NT2/D1 (cell line): ENCODE measurements at regions not wholly inside any gene's neighbourhood (a gene's known extent, or its start where the extent isn't known, plus 50 kb on each side); places are given as distances from the start of the nearest gene placed in this dataset.
A peak's percentile ranks its signal among the peaks of the same experiment; 100 is the strongest.

Source experiments
- DNase-seq: peaks from one replicate; pipeline ENCODE4 v3.0.0-alpha.2; 2011; ENCODE audit warnings: low read depth, low spot score
- H3K27me3 ChIP-seq: 2 replicates; pipeline ENCODE4 v1.6.0; 2011; ENCODE audit warnings: mild to moderate bottlenecking; ENCODE audit not compliant: insufficient read length, insufficient read depth
- H3K36me3 ChIP-seq: 2 replicates; pipeline ENCODE4 v1.6.1; 2011; ENCODE audit warnings: mild to moderate bottlenecking, low read length, mixed read lengths; ENCODE audit not compliant: insufficient read depth, insufficient read length
- H3K4me1 ChIP-seq: 2 replicates; pipeline ENCODE4 v1.5.1; 2011; ENCODE audit not compliant: insufficient read depth, insufficient read length
- H3K4me3 ChIP-seq: 2 replicates; pipeline ENCODE4 v1.5.1; 2011; ENCODE audit warnings: low read depth; ENCODE audit not compliant: insufficient read length
- H3K9ac ChIP-seq: 2 replicates; pipeline ENCODE4 v1.6.0; 2011; ENCODE audit warnings: low read depth; ENCODE audit not compliant: insufficient read length
- H3K9me3 ChIP-seq: 2 replicates; pipeline ENCODE4 v1.5.1; 2011; ENCODE audit warnings: mild to moderate bottlenecking, low read length; ENCODE audit not compliant: insufficient read depth
- SUZ12 ChIP-seq: IDR thresholded peaks from 2 replicates; pipeline ENCODE4 v1.6.1; 2011; ENCODE audit not compliant: insufficient read length, insufficient read depth; ENCODE audit errors: extremely low read depth
- YY1 ChIP-seq: IDR thresholded peaks from 2 replicates; pipeline ENCODE4 v1.6.1; 2011; ENCODE audit not compliant: insufficient read length, insufficient read depth
- ZNF274 ChIP-seq: IDR thresholded peaks from 2 replicates; pipeline ENCODE4 v1.6.1; 2011; ENCODE audit warnings: mild to moderate bottlenecking, low read depth, low read length

GRCh38 chr7:32242436-32242835 is 172.2 kb upstream of the PDE1C start:
- H3K36me3 ChIP-seq: no peaks in the 10 kb centered on the region
- H3K9ac ChIP-seq: no peak overlapping the region
- no peak overlapping the region for H3K4me3 ChIP-seq
- H3K9me3 ChIP-seq: no peaks in the 10 kb centered on the region
- H3K4me1 ChIP-seq: no peaks in the 10 kb centered on the region
- no peaks in the 10 kb centered on the region for H3K27me3 ChIP-seq
- no peak for TF ChIP-seq YY1
- TF ChIP-seq ZNF274: no peak
- TF ChIP-seq SUZ12: no peak
- DNase-seq: no peak

- no peak overlapping the region for H3K4me3 ChIP-seq
- no peak overlapping the region for H3K9ac ChIP-seq
- H3K4me1 ChIP-seq: no peaks in the 10 kb centered on the region
- H3K9me3 ChIP-seq: no peaks in the 10 kb centered on the region
- H3K27me3 ChIP-seq: no peaks in the 10 kb centered on the region
- no peaks in the 10 kb centered on the region for H3K36me3 ChIP-seq
- DNase-seq: no peak
- TF ChIP-seq SUZ12: no peak
- no peak for TF ChIP-seq ZNF274
- TF ChIP-seq YY1: no peak
These were observed 171.4 kb upstream of the PDE1C start for GRCh38 chr7:32241636-32242035.

GRCh38 chr7:32239764-32240163 is 169.6 kb upstream of the PDE1C start:
- Histone ChIP-seq H3K4me1 (no peaks in the 10 kb centered on the region), H3K27me3 (no peaks in the 10 kb centered on the region), H3K9me3 (peaks cover 4% of the 10 kb centered on the region), H3K4me3 (no peak overlapping the region), H3K36me3 (no peaks in the 10 kb centered on the region), H3K9ac (no peak overlapping the region)
- DNase-seq: no peak
- TF ChIP-seq SUZ12 (no peak), ZNF274 (no peak), YY1 (no peak)

GRCh38 chr7:32228601-32229000 is 158.4 kb upstream of the PDE1C start:
- H3K4me1 ChIP-seq: peaks cover 3% of the 10 kb centered on the region
- TF ChIP-seq YY1 (no peak), SUZ12 (no peak), ZNF274 (no peak)
- no peaks in the 10 kb centered on the region for H3K36me3 ChIP-seq
- no peak overlapping the region for H3K4me3 ChIP-seq
- H3K9me3 ChIP-seq: peaks cover 6% of the 10 kb centered on the region; the same call in 1 of the 2 replicates
- H3K27me3 ChIP-seq: no peaks in the 10 kb centered on the region
- H3K9ac ChIP-seq: peak overlapping the region; percentile 14
- no peak for DNase-seq

- Histone ChIP-seq H3K9ac (no peak overlapping the region), H3K4me1 (peaks cover 3% of the 10 kb centered on the region), H3K9me3 (peaks cover 6% of the 10 kb centered on the region; the same call in 1 of the 2 replicates), H3K27me3 (no peaks in the 10 kb centered on the region), H3K4me3 (no peak overlapping the region), H3K36me3 (no peaks in the 10 kb centered on the region)
- no peak for DNase-seq
- no peak for TF ChIP-seq YY1
- no peak for TF ChIP-seq SUZ12
- no peak for TF ChIP-seq ZNF274
These were observed 157.5 kb upstream of the PDE1C start for GRCh38 chr7:32227746-32228145.

- Histone ChIP-seq H3K36me3 (no peaks in the 10 kb centered on the region), H3K4me1 (peaks cover 3% of the 10 kb centered on the region), H3K4me3 (no peak overlapping the region), H3K27me3 (no peaks in the 10 kb centered on the region), H3K9me3 (peaks cover 6% of the 10 kb centered on the region; the same call in 1 of the 2 replicates), H3K9ac (no peak overlapping the region)
- TF ChIP-seq YY1 (no peak), SUZ12 (no peak), ZNF274 (no peak)
- DNase-seq: no peak
These were observed 154.1 kb upstream of the PDE1C start for GRCh38 chr7:32224276-32224675.

- peaks cover 2% of the 10 kb centered on the region for H3K4me1 ChIP-seq
- TF ChIP-seq SUZ12 (no peak), ZNF274 (no peak), YY1 (no peak)
- peaks cover 6% of the 10 kb centered on the region; the same call in 1 of the 2 replicates for H3K9me3 ChIP-seq
- no peaks in the 10 kb centered on the region for H3K36me3 ChIP-seq
- H3K27me3 ChIP-seq: no peaks in the 10 kb centered on the region
- no peak overlapping the region for H3K4me3 ChIP-seq
- DNase-seq: no peak
- H3K9ac ChIP-seq: no peak overlapping the region
These were observed 153.5 kb upstream of the PDE1C start for GRCh38 chr7:32223721-32224120.
